HepG2 (cell line): ENCODE measurements at regions not wholly inside any gene's neighbourhood (a gene's known extent, or its start where the extent isn't known, plus 50 kb on each side); places are given as distances from the start of the nearest gene placed in this dataset.

Experiments used
- BRCA1 ChIP-seq: sonication (generic); formaldehyde crosslinking; IDR thresholded peaks from 2 replicates; pipeline ENCODE4 v1.4.0; 2020; ENCODE audit warnings: missing genetic modification reagents
- CBFB ChIP-seq: sonication (generic); formaldehyde crosslinking; IDR thresholded peaks from 2 replicates; pipeline ENCODE4 v1.4.0; 2020; ENCODE audit warnings: missing genetic modification reagents
- CEBPB ChIP-seq: IDR thresholded peaks from 2 replicates; pipeline ENCODE4 v1.6.1; 2011; ENCODE audit warnings: low read depth, low read length, improper control_type of control experiment, borderline replicate concordance
- CHD2 ChIP-seq: IDR thresholded peaks from 2 replicates; pipeline ENCODE4 v1.6.1; 2011; ENCODE audit warnings: low read depth, low read length, improper control_type of control experiment
- EZH2 ChIP-seq: conservative IDR thresholded peaks from 2 replicates; pipeline ENCODE4 v1.6.1; 2012; ENCODE audit warnings: mild to moderate bottlenecking, low read depth, low read length, moderate library complexity
- FOXM1 ChIP-seq: sonication (generic); formaldehyde crosslinking; IDR thresholded peaks from 2 replicates; pipeline ENCODE4 v1.5.0; 2020; ENCODE audit warnings: missing genetic modification reagents
- MAX ChIP-seq: IDR thresholded peaks from 2 replicates; pipeline ENCODE4 v1.6.1; 2012; ENCODE audit warnings: inconsistent platforms
- MED8 ChIP-seq: sonication (generic); formaldehyde crosslinking; IDR thresholded peaks from 2 replicates; pipeline ENCODE4 v1.8.1; 2023; ENCODE audit warnings: mild to moderate bottlenecking, missing genetic modification reagents; ENCODE audit not compliant: insufficient replicate concordance
- MTA1 ChIP-seq: sonication (generic); formaldehyde crosslinking; IDR thresholded peaks from 2 replicates; pipeline ENCODE4 v1.4.0; 2020; ENCODE audit warnings: missing genetic modification reagents, mild to moderate bottlenecking, borderline replicate concordance
- NR1H2 ChIP-seq: sonication (generic); formaldehyde crosslinking; IDR thresholded peaks from 2 replicates; pipeline ENCODE4 v1.8.1; 2022; ENCODE audit warnings: low read depth, missing genetic modification reagents, borderline replicate concordance
- PCBP1 ChIP-seq: fragments of 200-400 bp; formaldehyde crosslinking; IDR thresholded peaks from 2 replicates; pipeline ENCODE4 v1.6.1; 2017; ENCODE audit warnings: mild to moderate bottlenecking, low read depth, low read length, borderline replicate concordance
- RELA ChIP-seq: sonication (generic); formaldehyde crosslinking; IDR thresholded peaks from 2 replicates; pipeline ENCODE4 v1.4.0; 2020; ENCODE audit warnings: missing genetic modification reagents
- TF ChIP-seq, protein P1 (sequence below): sonication (generic); formaldehyde crosslinking; IDR thresholded peaks from 2 replicates; pipeline ENCODE4 v1.8.0; 2022; ENCODE audit warnings: mild to moderate bottlenecking, missing genetic modification reagents; ENCODE audit not compliant: insufficient replicate concordance
- TF ChIP-seq, protein P2 (sequence below): sonication (generic); formaldehyde crosslinking; IDR thresholded peaks from 2 replicates; pipeline ENCODE4 v1.9.0; 2021; ENCODE audit warnings: missing genetic modification reagents, mild to moderate bottlenecking, borderline replicate concordance

DNA sequence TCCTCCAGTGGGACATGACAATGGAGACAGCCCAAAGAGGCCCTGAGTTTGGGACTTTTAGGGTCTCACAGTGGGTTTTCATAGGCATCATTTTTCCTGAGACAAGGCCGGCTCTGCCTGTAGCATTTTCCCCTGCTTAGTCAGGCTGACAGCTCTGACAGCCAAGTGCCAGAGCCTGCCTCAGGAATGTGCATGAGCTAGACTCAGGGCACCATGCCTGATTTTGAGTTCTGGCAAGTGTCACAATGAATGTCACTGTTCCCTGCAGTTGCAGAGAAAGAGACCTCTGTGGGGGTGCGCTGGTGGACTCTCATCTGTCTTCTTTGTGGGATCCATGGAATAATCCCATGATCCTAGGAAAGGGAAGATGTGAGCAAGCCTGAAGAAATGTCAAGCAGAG, 343.3 kb upstream of the TSPY4 start:
- TF ChIP-seq CEBPB (no peak), PCBP1 (no peak), MAX (no peak), CBFB (CRISPR knock-in tag) (no peak), NR1H2 (CRISPR knock-in tag) (no peak), RELA (CRISPR knock-in tag) (no peak), CHD2 (no peak), FOXM1 (CRISPR knock-in tag) (no peak), MED8 (no peak), EZH2 (no peak), MTA1 (no peak), BRCA1 (CRISPR knock-in tag) (no peak)
- TF ChIP-seq, protein P1, sequence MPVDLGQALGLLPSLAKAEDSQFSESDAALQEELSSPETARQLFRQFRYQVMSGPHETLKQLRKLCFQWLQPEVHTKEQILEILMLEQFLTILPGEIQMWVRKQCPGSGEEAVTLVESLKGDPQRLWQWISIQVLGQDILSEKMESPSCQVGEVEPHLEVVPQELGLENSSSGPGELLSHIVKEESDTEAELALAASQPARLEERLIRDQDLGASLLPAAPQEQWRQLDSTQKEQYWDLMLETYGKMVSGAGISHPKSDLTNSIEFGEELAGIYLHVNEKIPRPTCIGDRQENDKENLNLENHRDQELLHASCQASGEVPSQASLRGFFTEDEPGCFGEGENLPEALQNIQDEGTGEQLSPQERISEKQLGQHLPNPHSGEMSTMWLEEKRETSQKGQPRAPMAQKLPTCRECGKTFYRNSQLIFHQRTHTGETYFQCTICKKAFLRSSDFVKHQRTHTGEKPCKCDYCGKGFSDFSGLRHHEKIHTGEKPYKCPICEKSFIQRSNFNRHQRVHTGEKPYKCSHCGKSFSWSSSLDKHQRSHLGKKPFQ (CRISPR knock-in tag): no peak
- TF ChIP-seq, protein P2, sequence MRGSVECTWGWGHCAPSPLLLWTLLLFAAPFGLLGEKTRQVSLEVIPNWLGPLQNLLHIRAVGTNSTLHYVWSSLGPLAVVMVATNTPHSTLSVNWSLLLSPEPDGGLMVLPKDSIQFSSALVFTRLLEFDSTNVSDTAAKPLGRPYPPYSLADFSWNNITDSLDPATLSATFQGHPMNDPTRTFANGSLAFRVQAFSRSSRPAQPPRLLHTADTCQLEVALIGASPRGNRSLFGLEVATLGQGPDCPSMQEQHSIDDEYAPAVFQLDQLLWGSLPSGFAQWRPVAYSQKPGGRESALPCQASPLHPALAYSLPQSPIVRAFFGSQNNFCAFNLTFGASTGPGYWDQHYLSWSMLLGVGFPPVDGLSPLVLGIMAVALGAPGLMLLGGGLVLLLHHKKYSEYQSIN (CRISPR knock-in tag): no peak
